Gastrocnemius medialis (tissue), 4 donors: ENCODE measurements at regions not wholly inside any gene's neighbourhood (a gene's known extent, or its start where the extent isn't known, plus 50 kb on each side); places are given as distances from the start of the nearest gene placed in this dataset.

Experiments
- ATAC-seq, 2 donors: fragments of 150-250 bp; one replicate each; pipeline ENCODE4 v1.9.1; 2016
- DNase-seq, 2 donors: peaks; one replicate each; pipeline ENCODE4 v3.0.0-alpha.2; 2019
- H3K27ac ChIP-seq, 4 donors: fragments of 200-600 bp; sonication (generic); 1 replicate in 1 of 4; 2 replicates in 3 of 4; pipeline ENCODE4 v1.5.1; 2016 to 2018; ENCODE audit warnings: mild to moderate bottlenecking in 2 of 4, moderate library complexity in 1 of 4
- H3K27me3 ChIP-seq, 3 donors: fragments of 200-600 bp; sonication (generic) in 2 of 3; 1 replicate in 1 of 3; 2 replicates in 2 of 3; pipeline versions ENCODE4 v1.5.1 to v1.6.0; 2016 to 2019; ENCODE audit warnings: mild to moderate bottlenecking in 1 of 3, moderate library complexity in 1 of 3
- H3K36me3 ChIP-seq, 2 donors: fragments of 200-600 bp; sonication (generic) in 1 of 2; one replicate each; pipeline ENCODE4 v1.5.1; 2017 to 2018
- H3K4me1 ChIP-seq, 2 donors: fragments of 200-600 bp; sonication (generic) in 1 of 2; one replicate each; pipeline ENCODE4 v1.5.1; 2016 to 2017; ENCODE audit warnings: mild to moderate bottlenecking in 2 of 2
- H3K4me3 ChIP-seq, 4 donors: fragments of 200-600 bp; sonication (generic) in 3 of 4; 1 replicate in 1 of 4; 2 replicates in 3 of 4; pipeline ENCODE4 v1.5.1; 2016 to 2019; ENCODE audit warnings: mild to moderate bottlenecking in 2 of 4
- H3K9me3 ChIP-seq, 3 donors: fragments of 200-600 bp; sonication (generic) in 2 of 3; 1 replicate in 1 of 3; 2 replicates in 2 of 3; pipeline ENCODE4 v1.5.1; 2016 to 2019
- CTCF ChIP-seq, 5 experiments: fragments of 450-650 bp in 3 of 5; fragments of 200-600 bp in 2 of 5; sonication (generic) in 2 of 5; IDR thresholded peaks in 4 of 5; conservative IDR thresholded peaks in 1 of 5; 1 replicate in 4 of 5; 2 replicates in 1 of 5; pipeline ENCODE4 v1.5.1; 2016 to 2019; ENCODE audit warnings: antibody characterized with exemption in 5 of 5, mild to moderate bottlenecking in 3 of 5, moderate library complexity in 3 of 5
- POLR2A ChIP-seq, 2 donors: fragments of 450-650 bp; IDR thresholded peaks; one replicate each; pipeline ENCODE4 v1.6.1; 2017; ENCODE audit warnings: antibody characterized with exemption in 2 of 2, mild to moderate bottlenecking in 2 of 2, moderate library complexity in 2 of 2
- in situ Hi-C, 4 donors: fragments of 200-750 bp; cut with MboI; loops; one replicate each; pipeline versions ENCODE4 v1.15.0 to v1.8.0; 2017; ENCODE audit warnings: low sequenced_read_pairs in 4 of 4
- intact Hi-C: fragments of 100-400 bp; cut with DNase I; formaldehyde crosslinking; loops from one replicate; pipeline ENCODE4 v1.15.1; 2023; ENCODE audit warnings: low total_unique reads

GRCh38 chr10:57627642-57628178, 640.0 kb downstream of the IPMK start:
- ATAC-seq: no peak
- TF ChIP-seq CTCF (IDR thresholded peaks at IDR 0.05 in 4 of 5, conservative IDR thresholded peaks at IDR 0.05 in 1 of 5) (no peak), POLR2A (IDR thresholded peaks at IDR 0.05) (no peak)
- no peak for DNase-seq
- H3K9me3 ChIP-seq: no peaks in the 10 kb centered on the region
- H3K27me3 ChIP-seq: no peaks in the 10 kb centered on the region
- intact Hi-C loops (no loop called here), in situ Hi-C loops (no loop called here)
- H3K27ac ChIP-seq: no peak overlapping the region
- no peaks in the 10 kb centered on the region for H3K36me3 ChIP-seq
- no peak overlapping the region for H3K4me3 ChIP-seq
- H3K4me1 ChIP-seq: no peaks in the 10 kb centered on the region

GRCh38 chr10:57624856-57625592, 642.7 kb downstream of the IPMK start:
- Histone ChIP-seq H3K9me3 (no peaks in the 10 kb centered on the region), H3K4me3 (no peak overlapping the region), H3K27ac (no peak overlapping the region), H3K4me1 (no peaks in the 10 kb centered on the region), H3K36me3 (no peaks in the 10 kb centered on the region), H3K27me3 (no peaks in the 10 kb centered on the region)
- no peak for DNase-seq
- in situ Hi-C loops (no loop called here), intact Hi-C loops (no loop called here)
- no peak for ATAC-seq
- no peak for TF ChIP-seq POLR2A (IDR thresholded peaks at IDR 0.05)
- no peak for TF ChIP-seq CTCF (IDR thresholded peaks at IDR 0.05 in 4 of 5, conservative IDR thresholded peaks at IDR 0.05 in 1 of 5)

GRCh38 chr10:57624066-57624465, 643.6 kb downstream of the IPMK start:
- H3K4me1 ChIP-seq: no peaks in the 10 kb centered on the region
- H3K9me3 ChIP-seq: no peaks in the 10 kb centered on the region
- no peak for DNase-seq
- intact Hi-C loops: no loop called here
- no peak overlapping the region for H3K27ac ChIP-seq
- H3K4me3 ChIP-seq: no peak overlapping the region
- TF ChIP-seq POLR2A (IDR thresholded peaks at IDR 0.05) (no peak), CTCF (IDR thresholded peaks at IDR 0.05 in 4 of 5, conservative IDR thresholded peaks at IDR 0.05 in 1 of 5) (no peak)
- in situ Hi-C loops: no loop called here
- no peaks in the 10 kb centered on the region for H3K36me3 ChIP-seq
- no peak for ATAC-seq
- H3K27me3 ChIP-seq: no peaks in the 10 kb centered on the region

- Histone ChIP-seq H3K9me3 (no peaks in the 10 kb centered on the region), H3K36me3 (no peaks in the 10 kb centered on the region), H3K4me3 (no peak overlapping the region), H3K27ac (no peak overlapping the region), H3K4me1 (no peaks in the 10 kb centered on the region), H3K27me3 (no peaks in the 10 kb centered on the region)
- in situ Hi-C loops: no loop called here
- intact Hi-C loops: no loop called here
- ATAC-seq (no peak), DNase-seq (no peak)
- TF ChIP-seq CTCF (IDR thresholded peaks at IDR 0.05 in 4 of 5, conservative IDR thresholded peaks at IDR 0.05 in 1 of 5) (no peak), POLR2A (IDR thresholded peaks at IDR 0.05) (no peak)
Observed at GRCh38 chr10:57621466-57621865, 646.2 kb downstream of the IPMK start.
